ENCODE measurements at regions not wholly inside any gene's neighbourhood (a gene's known extent, or its start where the extent isn't known, plus 50 kb on each side); places are given as distances from the start of the nearest gene placed in this dataset.

- no peak for DNase-seq
Observed at GRCh38 chr2:221283896-221284545, 288.1 kb downstream of the EPHA4 start.

DNA sequence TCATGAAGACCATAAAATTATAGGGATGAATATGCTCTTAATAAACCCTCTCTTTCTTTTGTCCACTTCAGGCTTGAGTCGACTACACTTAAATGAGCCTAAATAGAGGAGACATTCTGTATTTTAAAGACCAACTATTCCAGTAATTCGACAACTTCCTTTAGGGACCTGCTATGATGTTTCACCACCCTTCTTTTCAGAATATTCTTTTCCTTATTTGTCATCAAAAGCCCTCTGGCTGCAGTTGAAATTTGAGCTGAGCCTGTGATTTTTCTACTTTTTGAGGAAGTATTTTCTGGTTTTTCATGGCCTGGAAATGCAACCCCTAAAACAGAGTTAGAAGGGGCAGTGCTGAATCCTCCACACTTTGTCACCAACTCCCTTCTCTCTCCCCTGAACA, 287.0 kb downstream of the EPHA4 start:
- DNase-seq: no peak

DNA sequence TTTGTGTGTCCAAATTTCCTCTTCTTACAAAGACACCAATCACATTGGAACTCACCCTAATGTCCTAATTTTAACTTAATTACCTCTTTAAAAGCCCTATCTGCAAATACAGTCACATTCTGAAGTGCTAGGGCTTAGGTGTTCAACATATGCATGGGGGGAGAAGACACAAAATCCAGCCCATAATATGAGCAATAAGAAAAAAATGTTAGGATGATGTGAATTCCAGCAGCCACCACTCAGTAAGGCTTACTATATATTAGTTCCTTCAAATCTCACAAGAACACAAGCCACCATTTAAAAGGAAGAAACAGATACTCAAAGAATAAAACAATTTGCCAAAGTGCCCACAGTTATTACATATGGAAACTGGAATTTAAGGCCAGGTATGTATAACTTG, 285.7 kb downstream of the EPHA4 start:
- no peak for DNase-seq

DNA sequence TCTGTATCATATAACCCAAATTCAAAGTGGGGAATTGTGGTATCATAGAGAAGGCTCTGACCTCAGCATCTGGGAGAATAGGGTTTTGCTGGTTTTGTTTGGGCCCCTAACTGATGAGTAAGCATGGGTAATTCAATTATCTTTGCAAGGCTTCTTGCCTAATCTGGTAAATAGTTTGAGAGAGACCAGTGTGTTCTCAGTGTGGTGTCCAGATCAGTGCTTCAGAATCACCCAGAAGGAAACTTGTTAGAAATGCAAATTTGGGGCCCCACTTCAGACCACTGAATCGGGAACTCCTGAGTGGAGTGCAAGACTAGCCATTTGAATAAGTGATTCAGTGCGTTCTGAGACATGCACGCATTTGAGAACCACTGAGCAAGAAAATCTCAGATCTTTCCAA, 282.7 kb downstream of the EPHA4 start:
- no peak for DNase-seq

- DNase-seq: no peak
Observed at GRCh38 chr2:221289846-221290245, 282.3 kb downstream of the EPHA4 start.

DNA sequence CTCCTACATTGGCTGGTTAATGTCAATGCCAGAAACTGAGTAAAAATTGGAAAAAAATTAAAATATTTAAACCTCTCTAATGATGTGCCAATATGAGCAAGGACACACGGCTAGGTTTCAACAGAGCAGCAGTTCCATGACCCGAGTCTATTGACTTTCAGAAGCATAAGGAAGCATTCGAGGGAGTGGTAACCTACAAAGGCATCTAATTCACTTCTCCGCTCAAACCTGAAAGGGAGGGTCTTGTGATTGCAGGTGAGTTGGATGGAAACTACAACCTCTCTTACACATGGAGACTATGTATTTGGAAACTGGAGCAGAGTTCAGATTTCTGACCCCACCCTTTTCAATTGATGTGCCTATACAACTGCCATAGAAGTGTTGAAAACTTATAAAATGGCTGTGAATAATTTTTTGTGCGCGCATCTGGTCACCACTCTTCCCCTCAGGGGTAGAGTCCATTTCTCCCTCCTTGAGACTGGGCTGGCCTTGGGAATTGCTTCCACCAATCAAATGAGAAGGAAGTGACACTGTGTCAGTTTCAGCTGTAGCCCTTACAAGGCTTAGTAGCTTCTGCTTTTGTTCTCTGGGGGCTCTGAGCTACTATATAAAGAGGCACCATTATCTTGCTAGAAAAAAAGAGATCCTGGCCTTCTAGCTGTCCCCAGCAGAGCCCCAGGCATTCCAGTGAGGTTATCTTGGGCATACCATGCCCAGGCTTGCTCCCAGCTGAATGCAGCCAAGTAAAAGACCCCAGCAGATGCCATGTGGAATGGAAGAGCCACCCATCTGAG, 278.0 kb downstream of the EPHA4 start:
- no peak for DNase-seq

DNA sequence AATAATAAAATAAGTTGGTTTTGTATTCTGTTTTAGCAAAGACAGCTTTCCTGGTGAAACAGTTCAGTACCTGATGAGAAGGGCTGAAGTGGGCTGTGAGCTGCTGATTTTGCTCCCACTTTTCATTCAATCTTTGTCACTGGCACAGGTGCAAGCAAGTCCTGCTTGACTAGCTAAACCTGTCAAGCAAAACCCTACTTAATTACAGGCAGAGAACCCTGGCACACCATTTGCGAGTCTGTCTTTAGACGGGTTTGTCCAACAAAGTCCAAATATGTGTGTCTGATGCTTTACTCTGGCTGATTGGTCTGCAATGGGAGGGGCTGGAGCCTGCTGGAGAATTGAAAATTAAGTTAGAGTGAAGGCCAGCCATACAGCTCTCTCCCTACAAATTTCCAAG, 267.2 kb downstream of the EPHA4 start:
- DNase-seq: no peak

- DNase-seq: no peak
Observed at GRCh38 chr2:221308507-221309066, 263.5 kb downstream of the EPHA4 start.

DNA sequence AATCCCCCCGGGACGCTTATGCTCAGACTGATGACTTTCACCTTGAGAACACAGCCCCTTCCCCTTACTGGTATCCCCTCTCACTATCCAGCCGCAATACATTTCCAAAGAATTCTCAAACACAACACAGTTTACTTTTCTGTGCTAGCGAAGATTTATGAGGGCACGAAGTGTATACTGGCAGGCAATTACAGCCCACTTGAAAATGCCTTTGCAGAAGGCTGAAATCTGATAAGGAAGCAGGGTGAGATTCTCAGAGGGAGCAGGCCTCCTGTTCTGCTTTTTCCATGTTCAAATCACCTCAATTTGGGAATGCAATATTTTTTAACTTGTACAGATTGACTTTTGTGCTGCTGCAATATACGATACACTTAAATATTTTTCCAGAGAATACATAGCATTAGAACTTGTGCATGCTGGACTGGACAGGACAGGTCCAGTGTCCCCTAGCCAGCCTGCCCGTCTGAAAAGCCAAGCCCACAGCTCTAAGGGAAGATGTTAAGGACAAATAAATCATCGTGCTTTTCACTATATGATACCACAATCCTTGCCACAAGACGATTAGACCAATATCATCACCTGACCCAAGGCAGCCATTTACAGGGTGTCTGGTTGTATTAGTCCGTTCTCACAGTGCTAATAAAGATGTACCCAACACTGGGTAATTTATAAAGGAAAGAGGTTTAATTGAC, 262.1 kb downstream of the EPHA4 start:
- DNase-seq: no peak

GRCh38 chr2:221310730-221311129, 261.4 kb downstream of the EPHA4 start:
- DNase-seq: no peak

GRCh38 chr2:221312634-221313033, 259.5 kb downstream of the EPHA4 start:
- no peak for DNase-seq

- no peak for DNase-seq
Observed at GRCh38 chr2:221314786-221315185, 257.3 kb downstream of the EPHA4 start.

DNA sequence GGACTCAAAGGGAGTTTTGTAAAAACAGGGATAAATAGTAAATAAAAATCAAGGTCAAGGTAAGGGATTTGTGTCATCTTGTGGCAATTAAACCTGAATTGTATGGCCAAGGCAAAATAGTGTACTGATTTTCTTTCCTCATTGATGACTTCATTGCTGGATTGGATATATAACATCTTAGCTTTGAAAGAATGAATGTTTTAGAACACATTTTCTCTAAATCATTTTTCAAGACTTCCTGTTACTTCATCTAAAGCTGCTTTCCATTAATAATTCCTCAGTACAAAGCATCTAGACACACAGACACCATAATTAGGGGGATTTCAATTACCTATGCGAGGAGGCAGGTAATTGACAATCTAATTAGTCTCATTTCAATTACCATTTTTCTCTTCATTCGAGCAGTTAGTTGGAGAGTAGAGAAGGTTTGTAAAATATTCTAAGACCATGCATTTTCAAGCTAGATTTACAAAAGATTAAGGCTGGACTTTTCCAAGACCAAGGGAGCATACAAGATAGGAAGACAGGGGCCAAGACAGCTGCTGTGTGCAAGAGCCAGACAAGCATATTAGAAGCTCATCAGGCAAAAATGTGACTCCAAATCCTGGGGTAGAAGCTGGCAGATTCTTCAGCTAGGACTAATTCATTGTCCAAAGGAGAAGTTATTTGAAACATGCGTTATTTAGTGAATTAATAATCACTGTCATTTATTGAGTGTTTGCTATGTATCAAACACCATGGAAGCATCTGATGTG, 253.6 kb downstream of the EPHA4 start:
- DNase-seq: no peak

DNA sequence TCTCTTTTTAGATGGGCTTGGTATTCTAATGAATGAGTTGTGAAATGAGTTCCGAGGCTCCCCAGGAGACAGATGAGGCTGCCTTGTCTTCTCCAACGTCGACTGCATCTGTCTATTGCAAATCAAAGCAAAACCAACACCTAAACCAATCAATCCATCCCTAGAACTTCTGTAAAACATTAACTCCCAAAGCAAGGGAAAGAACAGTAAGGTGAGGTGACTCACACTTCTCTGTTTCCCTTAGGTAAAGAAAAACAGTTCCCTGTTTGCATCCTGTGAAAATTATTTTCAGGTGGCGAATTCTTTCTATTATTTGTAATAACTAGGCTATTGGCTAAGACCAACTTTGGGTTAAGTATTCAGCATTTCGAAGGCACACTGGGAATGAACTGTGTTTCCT, 249.4 kb downstream of the EPHA4 start:
- DNase-seq: no peak

GRCh38 chr2:221323513-221323912, 248.6 kb downstream of the EPHA4 start:
- no peak for DNase-seq

GRCh38 chr2:221330436-221330835, 241.7 kb downstream of the EPHA4 start:
- DNase-seq: no peak

- no peak for DNase-seq
Observed at GRCh38 chr2:221334481-221335218, 237.5 kb downstream of the EPHA4 start.

GRCh38 chr2:221335219-221335752, 236.8 kb downstream of the EPHA4 start:
- DNase-seq: no peak

- no peak for DNase-seq
Observed at GRCh38 chr2:221336967-221337366, 235.1 kb downstream of the EPHA4 start.

- DNase-seq: no peak
Observed at GRCh38 chr2:221337957-221338685, 234.0 kb downstream of the EPHA4 start.

DNA sequence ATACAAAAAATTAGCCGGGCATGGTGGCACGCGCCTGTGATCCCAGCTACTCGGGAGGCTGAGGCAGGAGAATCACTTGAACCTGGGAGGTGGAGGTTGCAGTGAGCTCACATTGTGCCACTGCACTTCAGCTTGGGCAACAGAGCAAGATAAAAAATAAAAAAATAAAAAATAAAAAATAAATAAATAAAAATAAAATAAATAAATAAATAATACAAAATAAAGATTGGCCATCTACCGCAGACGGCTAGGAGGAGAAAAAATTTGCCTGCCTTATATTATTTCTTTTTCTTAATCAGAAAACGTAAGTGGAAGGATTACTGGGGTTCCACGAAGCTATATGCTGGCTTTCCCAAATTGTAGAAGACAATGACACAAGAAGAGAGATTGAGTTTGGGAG, 229.7 kb downstream of the EPHA4 start:
- DNase-seq: no peak

Measured in amniotic stem cell (primary cell).